HepG2 (cell line): ENCODE measurements at regions not wholly inside any gene's neighbourhood (a gene's known extent, or its start where the extent isn't known, plus 50 kb on each side); places are given as distances from the start of the nearest gene placed in this dataset.

Experiments
- ATAC-seq: fragments of 200-7000 bp; cut with Tn5 transposase; 3 replicates; pipeline ENCODE4 v1.9.1; 2020; ENCODE audit warnings: mild to moderate bottlenecking, moderate library complexity
- BruUV-seq: library from RNA; stranded (reverse); fragments of 400-500 nt; replicated peaks from 2 replicates; lab custom pipeline; 2021; lab: Mats Ljungman, UMichigan
- CTCF ChIA-PET: fragments of 300-600 bp; formaldehyde crosslinking; extraction: SDS; loops from one replicate; lab custom pipeline; 2021; ENCODE audit warnings: low total read pairs, inconsistent platforms, low intra/inter-chr PET ratio; lab: Yijun Ruan, JAX
- POLR2A ChIA-PET: fragments of 350-600 bp; sonication (Branson Sonifier 250); formaldehyde crosslinking; loops from one replicate; lab custom pipeline; 2020; ENCODE audit warnings: antibody characterized with exemption, inconsistent platforms; lab: Yijun Ruan, JAX
- DNase-seq: peaks from one replicate; pipeline ENCODE4 v3.0.0-alpha.2; 2015; ENCODE audit warnings: low spot score
- FAIRE-seq: peaks from 3 replicates; lab custom pipeline; 2011; peaks lifted over from hg19 to GRCh38; lab: Jason Lieb, UNC
- H2AFZ ChIP-seq: one replicate; pipeline ENCODE4 v1.6.1; 2011; ENCODE audit warnings: low read length, inconsistent platforms
- H3K27ac ChIP-seq: fragments of 300-600 bp; 3 replicates; pipeline ENCODE4 v1.8.0; 2011; ENCODE audit warnings: mixed run types, mild to moderate bottlenecking, mixed read lengths, low read length, inconsistent platforms; ENCODE audit not compliant: insufficient read depth; ENCODE audit errors: extremely low read length
- H3K27me3 ChIP-seq, 2 experiments: fragments of 200-600 bp in 1 of 2; 2 replicates in 1 of 2; 3 replicates in 1 of 2; pipeline versions ENCODE4 v1.6.0 to v1.8.0; 2011; ENCODE audit warnings: low read length in 2 of 2, mild to moderate bottlenecking in 2 of 2, moderate library complexity in 2 of 2, inconsistent platforms in 1 of 2; ENCODE audit not compliant: insufficient read depth in 2 of 2, control insufficient read depth in 1 of 2
- H3K36me3 ChIP-seq, 2 experiments: fragments of 200-600 bp in 1 of 2; replicated peaks in 1 of 2; 2 replicates in 1 of 2; 3 replicates in 1 of 2; pipeline versions ENCODE4 v1.5.1 to v1.8.0; 2011; ENCODE audit warnings: low read length in 2 of 2, inconsistent platforms in 1 of 2; ENCODE audit not compliant: insufficient read depth in 2 of 2, control insufficient read depth in 1 of 2
- H3K4me1 ChIP-seq: 2 replicates; pipeline ENCODE4 v1.5.1; 2012; ENCODE audit warnings: low read length, inconsistent platforms; ENCODE audit not compliant: insufficient read depth
- H3K4me2 ChIP-seq: 2 replicates; pipeline ENCODE4 v1.6.0; 2011; ENCODE audit warnings: low read depth, low read length, inconsistent platforms
- H3K4me3 ChIP-seq, 3 experiments: fragments of 200-600 bp in 1 of 3; sonication (generic), shearing (Covaris generic) in 1 of 3; replicated peaks in 1 of 3; 2 replicates each; pipeline ENCODE4 v1.5.1; 2011 to 2016; ENCODE audit warnings: low read length in 3 of 3, inconsistent platforms in 2 of 3, low read depth in 2 of 3, mild to moderate bottlenecking in 2 of 3, control low read depth in 1 of 3, mixed read lengths in 1 of 3; ENCODE audit not compliant: insufficient read depth in 1 of 3
- H3K79me2 ChIP-seq: one replicate; pipeline ENCODE4 v1.6.1; 2011; ENCODE audit warnings: low read length, inconsistent platforms; ENCODE audit not compliant: insufficient read depth
- H3K9ac ChIP-seq: 2 replicates; pipeline ENCODE4 v1.6.0; 2011; ENCODE audit warnings: mild to moderate bottlenecking, low read depth, low read length, inconsistent platforms; ENCODE audit not compliant: insufficient read depth
- H3K9me3 ChIP-seq: 2 replicates; pipeline ENCODE4 v1.5.1; 2012; ENCODE audit warnings: mild to moderate bottlenecking, low read length
- H4K20me1 ChIP-seq: 2 replicates; pipeline ENCODE4 v1.6.0; 2011; ENCODE audit warnings: inconsistent platforms, mild to moderate bottlenecking, low read length, moderate library complexity; ENCODE audit not compliant: insufficient read depth
- HOMEZ ChIP-seq: IDR thresholded peaks from 2 replicates; pipeline ENCODE4 v1.6.1; 2016; ENCODE audit warnings: low read depth
- KDM6A ChIP-seq: IDR thresholded peaks from 2 replicates; pipeline ENCODE4 v1.6.1; 2016; ENCODE audit warnings: low read depth
- LRRFIP1 ChIP-seq: sonication (generic); formaldehyde crosslinking; conservative IDR thresholded peaks from 2 replicates; pipeline ENCODE4 v1.4.0; 2020; ENCODE audit warnings: missing genetic modification reagents
- MAFF ChIP-seq: IDR thresholded peaks from 2 replicates; pipeline ENCODE4 v1.6.1; 2011; ENCODE audit warnings: low read depth, low read length, improper control_type of control experiment
- MAFK ChIP-seq, 2 experiments: IDR thresholded peaks in 1 of 2; conservative IDR thresholded peaks in 1 of 2; 2 replicates each; pipeline ENCODE4 v1.6.1; 2011; ENCODE audit warnings: improper control_type of control experiment in 2 of 2, low read length in 2 of 2
- MTA1 ChIP-seq: sonication (generic); formaldehyde crosslinking; IDR thresholded peaks from 2 replicates; pipeline ENCODE4 v1.4.0; 2020; ENCODE audit warnings: missing genetic modification reagents, mild to moderate bottlenecking, borderline replicate concordance
- NFE2L2 ChIP-seq: fragments of 150-350 bp; IDR thresholded peaks from 2 replicates; pipeline ENCODE4 v1.6.1; 2014; ENCODE audit warnings: low read length
- ONECUT2 ChIP-seq: sonication (generic); formaldehyde crosslinking; IDR thresholded peaks from 2 replicates; pipeline ENCODE4 v1.4.0; 2020; ENCODE audit warnings: missing genetic modification reagents
- PLRG1 ChIP-seq: fragments of 450-650 bp; conservative IDR thresholded peaks from 2 replicates; pipeline ENCODE4 v1.6.1; 2016
- RFX1 ChIP-seq: fragments of 450-650 bp; IDR thresholded peaks from 2 replicates; pipeline ENCODE4 v1.6.1; 2017
- SIN3B ChIP-seq: fragments of 150-350 bp; IDR thresholded peaks from 2 replicates; pipeline ENCODE4 v1.6.1; 2014; ENCODE audit warnings: low read length
- TBP ChIP-seq: sonication (generic); formaldehyde crosslinking; IDR thresholded peaks from 2 replicates; pipeline ENCODE4 v1.5.0; 2020; ENCODE audit warnings: missing genetic modification reagents
- TBX2 ChIP-seq: sonication (generic); formaldehyde crosslinking; IDR thresholded peaks from 2 replicates; pipeline ENCODE4 v1.5.0; 2020; ENCODE audit warnings: missing genetic modification reagents, mild to moderate bottlenecking, borderline replicate concordance
- ZBTB1 ChIP-seq: sonication (generic); formaldehyde crosslinking; IDR thresholded peaks from 2 replicates; pipeline ENCODE4 v1.4.0; 2020; ENCODE audit warnings: missing genetic modification reagents, borderline replicate concordance
- ZNF678 ChIP-seq: sonication (generic); formaldehyde crosslinking; IDR thresholded peaks from 2 replicates; pipeline ENCODE4 v1.4.0; 2020; ENCODE audit warnings: mild to moderate bottlenecking, missing genetic modification reagents
- ZNF7 ChIP-seq: IDR thresholded peaks from 2 replicates; pipeline ENCODE4 v1.6.1; 2016; ENCODE audit warnings: missing biosample characterization, missing genetic modification reagents
- ZNF772 ChIP-seq: sonication (generic); formaldehyde crosslinking; IDR thresholded peaks from 2 replicates; pipeline ENCODE4 v1.5.0; 2020; ENCODE audit warnings: mild to moderate bottlenecking, missing genetic modification reagents
- ZSCAN25 ChIP-seq: sonication (generic); formaldehyde crosslinking; IDR thresholded peaks from 2 replicates; pipeline ENCODE4 v1.8.0; 2022; ENCODE audit warnings: mild to moderate bottlenecking, missing genetic modification reagents
- ZSCAN29 ChIP-seq: sonication (generic); formaldehyde crosslinking; conservative IDR thresholded peaks from 2 replicates; pipeline ENCODE4 v1.4.0; 2020; ENCODE audit warnings: mild to moderate bottlenecking, missing genetic modification reagents
- WGBS: methylation state at CpG from one replicate; pipeline ENCODE4 v1.1.6; 2017; ENCODE audit warnings: low lambda C conversion rate; 5-methylcytosine and 5-hydroxymethylcytosine counted together
- in situ Hi-C: cut with HindIII; loops from 2 replicates; pipeline ENCODE4 v1.10.0; 2017; ENCODE audit warnings: low pct_unique_long_range_greater_than_20kb; ENCODE audit not compliant: extremely low pct_ligation_motif_present
- intact Hi-C: fragments of 100-400 bp; cut with micrococcal nuclease; formaldehyde crosslinking; loops from one replicate; pipeline ENCODE4 v1.10.0; 2022; ENCODE audit not compliant: unreplicated experiment

- peak; percentile 86; the same call in 1 of the 2 replicates for TF ChIP-seq HOMEZ (CRISPR knock-in tag)
- TF ChIP-seq ONECUT2 (CRISPR knock-in tag) = no peak
- no peak for TF ChIP-seq LRRFIP1 (CRISPR knock-in tag)
- no peak for TF ChIP-seq TBX2 (CRISPR knock-in tag)
Observed at GRCh38 chr5:93053825-93054224, 527.2 kb downstream of the NR2F1-AS1 start (continued).

- ATAC-seq = no peak
Observed at GRCh38 chr5:93048858-93049257, 532.2 kb downstream of the NR2F1-AS1 start.

More at GRCh38 chr5:93048858-93049257, 532.2 kb downstream of the NR2F1-AS1 start:
- Histone ChIP-seq H3K9ac (no peak overlapping the region), H3K79me2 (no peaks in the 10 kb centered on the region)
- CTCF ChIA-PET = no interaction called here
- TF ChIP-seq PLRG1 (no peak), NFE2L2 (peak; percentile 50; the same call in 1 of the 2 replicates), ZBTB1 (no peak), ZNF678 (CRISPR knock-in tag) (no peak), MAFK (conservative IDR thresholded peaks at IDR 0.05 in 1 of 2, IDR thresholded peaks at IDR 0.05 in 1 of 2; ENCODE audit: low read length in 2 of 2) (peak; percentile 36 to 48), RFX1 (no peak), ZNF7 (CRISPR knock-in tag) (no peak), KDM6A (CRISPR knock-in tag) (no peak), ZNF772 (CRISPR knock-in tag) (no peak), SIN3B (no peak), ZSCAN25 (no peak), MTA1 (no peak), TBP (CRISPR knock-in tag) (no peak), MAFF (0 out of 2 replicates have a peak, but pooled peaks have one; percentile 7), ZSCAN29 (CRISPR knock-in tag) (no peak)
- TF ChIP-seq, all 625 proteins: peak for 3
- DNase-seq (no peak), FAIRE-seq (no peak)
- Histone ChIP-seq H3K27ac (no peak overlapping the region), H3K9me3 (no peaks in the 10 kb centered on the region), H2AFZ (no peak overlapping the region), H3K36me3 (no peaks in the 10 kb centered on the region), H3K27me3 (no peaks in the 10 kb centered on the region), H3K4me3 (no peak overlapping the region), H3K4me2 (no peak overlapping the region), H3K4me1 (peaks cover 7% of the 10 kb centered on the region), H4K20me1 (no peaks in the 10 kb centered on the region)
- in situ Hi-C loops (no loop called here), intact Hi-C loops (no loop called here)
- POLR2A ChIA-PET = no interaction called here
- WGBS = 95% methylated on average over 2 of the region's 2 CpGs
- no TSS peak for BruUV-seq
